HEK293 (cell line): ENCODE measurements at regions not wholly inside any gene's neighbourhood (a gene's known extent, or its start where the extent isn't known, plus 50 kb on each side); places are given as distances from the start of the nearest gene placed in this dataset.

ENCODE experiments used
- CTCF ChIA-PET: fragments of 350-600 bp; formaldehyde crosslinking; extraction: SDS; loops from one replicate; lab custom pipeline; 2021; ENCODE audit warnings: antibody characterized with exemption; lab: Yijun Ruan, JAX
- POLR2A ChIA-PET: fragments of 300-600 bp; formaldehyde crosslinking; extraction: SDS; loops from one replicate; lab custom pipeline; 2020; ENCODE audit warnings: antibody characterized with exemption, inconsistent platforms; lab: Yijun Ruan, JAX
- H3K27ac ChIP-seq: fragments of 200-500 bp; sonication (Bioruptor generic); 2 replicates; pipeline ENCODE4 v1.5.1; 2014; ENCODE audit warnings: low read depth, low read length, control low read depth, inconsistent platforms; ENCODE audit errors: extremely low read depth
- H3K36me3 ChIP-seq, 2 experiments: fragments of 200-500 bp in 1 of 2; sonication (Bioruptor generic) in 1 of 2; 1 replicate in 1 of 2; 2 replicates in 1 of 2; pipeline ENCODE4 v1.5.1; 2014 to 2017; ENCODE audit warnings: inconsistent platforms in 2 of 2, low read length in 2 of 2; ENCODE audit not compliant: control insufficient read depth in 2 of 2, insufficient read depth in 1 of 2
- H3K4me1 ChIP-seq: fragments of 200-500 bp; sonication (Bioruptor generic); 2 replicates; pipeline ENCODE4 v1.5.1; 2014; ENCODE audit warnings: mild to moderate bottlenecking, low read length, inconsistent platforms; ENCODE audit not compliant: control insufficient read depth, insufficient read depth
- H3K4me3 ChIP-seq: 2 replicates; pipeline ENCODE4 v1.5.1; 2011; ENCODE audit warnings: low read depth, mild to moderate bottlenecking, control low read depth, low read length, moderate library complexity
- H3K9me3 ChIP-seq: fragments of 200-500 bp; sonication (Bioruptor generic); 2 replicates; pipeline ENCODE4 v1.5.1; 2014; ENCODE audit warnings: low read depth, low read length, inconsistent platforms; ENCODE audit not compliant: control insufficient read depth, insufficient read depth
- KLF9 ChIP-seq: fragments of 450-650 bp; formaldehyde crosslinking; IDR thresholded peaks from 2 replicates; pipeline ENCODE4 v1.5.1; 2016; ENCODE audit warnings: missing biosample characterization, missing genetic modification characterization, low read depth
- PRDM6 ChIP-seq: fragments of 450-650 bp; formaldehyde crosslinking; IDR thresholded peaks from 2 replicates; pipeline ENCODE4 v1.5.1; 2017; ENCODE audit warnings: missing biosample characterization, missing genetic modification characterization
- TSHZ1 ChIP-seq: fragments of 450-650 bp; formaldehyde crosslinking; IDR thresholded peaks from 2 replicates; pipeline ENCODE4 v1.5.1; 2016; ENCODE audit warnings: missing biosample characterization, missing genetic modification characterization, borderline replicate concordance
- ZBTB8A ChIP-seq: fragments of 450-650 bp; formaldehyde crosslinking; IDR thresholded peaks from 2 replicates; pipeline ENCODE4 v1.5.1; 2016; ENCODE audit warnings: missing biosample characterization, missing genetic modification characterization
- ZNF10 ChIP-seq: fragments of 450-650 bp; formaldehyde crosslinking; IDR thresholded peaks from 2 replicates; pipeline ENCODE4 v1.5.1; 2017; ENCODE audit warnings: missing biosample characterization, missing genetic modification characterization
- ZNF114 ChIP-seq: fragments of 450-650 bp; formaldehyde crosslinking; IDR thresholded peaks from 2 replicates; pipeline ENCODE4 v1.5.0; 2017; ENCODE audit warnings: missing biosample characterization, missing genetic modification characterization
- ZNF335 ChIP-seq: fragments of 450-650 bp; formaldehyde crosslinking; conservative IDR thresholded peaks from 2 replicates; pipeline ENCODE4 v1.5.1; 2016; ENCODE audit warnings: missing biosample characterization, missing genetic modification characterization
- ZNF366 ChIP-seq: fragments of 450-650 bp; formaldehyde crosslinking; conservative IDR thresholded peaks from 2 replicates; pipeline ENCODE4 v1.5.1; 2016; ENCODE audit warnings: missing biosample characterization, missing genetic modification characterization
- ZNF423 ChIP-seq: fragments of 450-650 bp; formaldehyde crosslinking; IDR thresholded peaks from 2 replicates; pipeline ENCODE4 v1.5.1; 2016; ENCODE audit warnings: missing biosample characterization, missing genetic modification characterization
- ZNF473 ChIP-seq: fragments of 450-650 bp; formaldehyde crosslinking; IDR thresholded peaks from 2 replicates; pipeline ENCODE4 v1.5.1; 2017; ENCODE audit warnings: missing biosample characterization, missing genetic modification characterization
- ZNF510 ChIP-seq: fragments of 450-650 bp; formaldehyde crosslinking; IDR thresholded peaks from 2 replicates; pipeline ENCODE4 v1.5.1; 2018; ENCODE audit warnings: mild to moderate bottlenecking, missing genetic modification characterization, missing biosample characterization; ENCODE audit not compliant: insufficient replicate concordance
- ZNF514 ChIP-seq: fragments of 450-650 bp; formaldehyde crosslinking; IDR thresholded peaks from 2 replicates; pipeline ENCODE4 v1.5.1; 2016; ENCODE audit warnings: missing biosample characterization, missing genetic modification characterization
- ZNF518A ChIP-seq: fragments of 450-650 bp; formaldehyde crosslinking; conservative IDR thresholded peaks from 2 replicates; pipeline ENCODE4 v1.5.1; 2016; ENCODE audit warnings: low read depth, missing biosample characterization, missing genetic modification characterization
- ZNF521 ChIP-seq: fragments of 450-650 bp; formaldehyde crosslinking; IDR thresholded peaks from 2 replicates; pipeline ENCODE4 v1.5.1; 2017; ENCODE audit warnings: missing biosample characterization, mild to moderate bottlenecking, missing genetic modification characterization
- ZNF529 ChIP-seq: fragments of 450-650 bp; formaldehyde crosslinking; IDR thresholded peaks from 2 replicates; pipeline ENCODE4 v1.5.1; 2017; ENCODE audit warnings: missing genetic modification characterization, missing biosample characterization; ENCODE audit not compliant: insufficient replicate concordance
- ZNF530 ChIP-seq: fragments of 450-650 bp; formaldehyde crosslinking; IDR thresholded peaks from 2 replicates; pipeline ENCODE4 v1.5.1; 2016; ENCODE audit warnings: low read depth, missing biosample characterization, missing genetic modification characterization
- ZNF600 ChIP-seq: fragments of 450-650 bp; formaldehyde crosslinking; IDR thresholded peaks from 2 replicates; pipeline ENCODE4 v1.5.1; 2016; ENCODE audit warnings: missing biosample characterization, missing genetic modification characterization
- ZNF837 ChIP-seq: fragments of 450-650 bp; formaldehyde crosslinking; IDR thresholded peaks from 2 replicates; pipeline ENCODE4 v1.5.1; 2016; ENCODE audit warnings: missing biosample characterization, missing genetic modification characterization
- ZSCAN4 ChIP-seq: fragments of 450-650 bp; formaldehyde crosslinking; IDR thresholded peaks from 2 replicates; pipeline ENCODE4 v1.5.1; 2017; ENCODE audit warnings: missing biosample characterization, missing genetic modification characterization

GRCh38 chr3:77933926-77934325, 894.0 kb downstream of the ROBO2 start:
- ChIA-PET CTCF (no interaction called here), POLR2A (no interaction called here)
- H3K9me3 ChIP-seq: no peaks in the 10 kb centered on the region
- no peak overlapping the region for H3K4me3 ChIP-seq
- H3K27ac ChIP-seq: no peak overlapping the region
- TF ChIP-seq ZNF10 (tag by site-specific recombination): no peak
- no peak for TF ChIP-seq ZNF529 (tag by site-specific recombination)
- TF ChIP-seq ZNF521 (tag by site-specific recombination): no peak
- TF ChIP-seq ZNF837 (tag by site-specific recombination): no peak
- TF ChIP-seq PRDM6: no peak
- no peak for TF ChIP-seq ZNF114 (tag by site-specific recombination)
- no peak for TF ChIP-seq ZNF514
- no peak for TF ChIP-seq TSHZ1 (tag by site-specific recombination)
- TF ChIP-seq ZNF600 (tag by site-specific recombination): no peak
- no peak for TF ChIP-seq ZBTB8A (tag by site-specific recombination)
- no peak for TF ChIP-seq ZNF510
- TF ChIP-seq ZNF518A (tag by site-specific recombination): no peak
- no peak for TF ChIP-seq ZNF423
- TF ChIP-seq ZNF335: no peak
- TF ChIP-seq ZSCAN4: no peak
- TF ChIP-seq ZNF473 (tag by site-specific recombination): no peak
- no peak for TF ChIP-seq KLF9 (tag by site-specific recombination)
- TF ChIP-seq ZNF366 (tag by site-specific recombination): no peak
- TF ChIP-seq ZNF530 (tag by site-specific recombination): no peak
- no peaks in the 10 kb centered on the region for H3K36me3 ChIP-seq
- no peaks in the 10 kb centered on the region for H3K4me1 ChIP-seq
